Right cardiac atrium (tissue), 5 donors: ENCODE measurements at regions not wholly inside any gene's neighbourhood (a gene's known extent, or its start where the extent isn't known, plus 50 kb on each side); places are given as distances from the start of the nearest gene placed in this dataset.

Experiments
- ATAC-seq, 2 donors: fragments of 200-7000 bp; cut with Tn5 transposase; one replicate each; pipeline versions ENCODE4 v1.8.0 to v1.9.1; 2020; ENCODE audit warnings: moderate library complexity in 2 of 2, mild to moderate bottlenecking in 1 of 2
- DNase-seq, 3 donors: peaks; one replicate each; pipeline ENCODE4 v3.0.0-alpha.2; 2020
- H3K27ac ChIP-seq: one replicate; pipeline ENCODE4 v1.5.1; 2013; ENCODE audit warnings: mild to moderate bottlenecking, low read length, control low read depth, moderate library complexity
- H3K27me3 ChIP-seq: one replicate; pipeline ENCODE4 v1.6.1; 2013; ENCODE audit not compliant: control insufficient read depth, insufficient read depth
- H3K4me1 ChIP-seq: one replicate; pipeline ENCODE4 v1.6.1; 2013; ENCODE audit warnings: low read length; ENCODE audit not compliant: control insufficient read depth, insufficient read depth
- H3K4me3 ChIP-seq: one replicate; pipeline ENCODE4 v1.5.1; 2013; ENCODE audit warnings: low read length, control low read depth
- H3K9me3 ChIP-seq: one replicate; pipeline ENCODE4 v1.6.1; 2013; ENCODE audit warnings: low read length; ENCODE audit not compliant: control insufficient read depth
- WGBS: extraction: QIAGEN DNeasy Blood & Tissue Kit; methylation state at CpG from one replicate; pipeline ENCODE4 v1.1.7; 2013; 5-methylcytosine and 5-hydroxymethylcytosine counted together
- intact Hi-C, 4 donors: fragments of 100-400 bp; cut with DNase I; formaldehyde crosslinking; loops; one replicate each; pipeline versions ENCODE4 v1.11.0 to v1.14.0; 2022 to 2023
- donor health status: healthy with polysubstance abuse.
- donor health status: DM: no; HTN: yes; CAD: no.
- donor health status: DM: no; HTN: no; CAD: no.
- donor health status: DM: no; HTN: yes; CAD: no; lungs with severe emphysema.
- donor health status: DM: yes; HTN: yes; CAD: no.

GRCh38 chr6:81241126-81242041, 511.1 kb downstream of the TENT5A start:
- ATAC-seq (no peak), DNase-seq (no peak)
- WGBS = 42% methylated on average over 5 of the region's 5 CpGs
- intact Hi-C loops = no loop called here
- Histone ChIP-seq H3K27me3 (no peaks in the 10 kb centered on the region), H3K9me3 (no peaks in the 10 kb centered on the region), H3K4me3 (no peak overlapping the region), H3K4me1 (no peaks in the 10 kb centered on the region), H3K27ac (no peak overlapping the region)

- no peaks in the 10 kb centered on the region for H3K9me3 ChIP-seq
- intact Hi-C loops = no loop called here
- ATAC-seq (no peak), DNase-seq (no peak)
- no peaks in the 10 kb centered on the region for H3K27me3 ChIP-seq
- no peaks in the 10 kb centered on the region for H3K4me1 ChIP-seq
- no peak overlapping the region for H3K4me3 ChIP-seq
- no peak overlapping the region for H3K27ac ChIP-seq
Observed at GRCh38 chr6:81238390-81238789, 514.1 kb downstream of the TENT5A start.

- Histone ChIP-seq H3K27ac (no peak overlapping the region), H3K4me3 (no peak overlapping the region), H3K9me3 (no peaks in the 10 kb centered on the region), H3K27me3 (no peaks in the 10 kb centered on the region), H3K4me1 (no peaks in the 10 kb centered on the region)
- DNase-seq (no peak), ATAC-seq (no peak)
- 89% methylated on average over 2 of the region's 2 CpGs for WGBS
- intact Hi-C loops = no loop called here
Observed at GRCh38 chr6:81237226-81237625, 515.3 kb downstream of the TENT5A start.

GRCh38 chr6:81235512-81235911, 517.0 kb downstream of the TENT5A start:
- Histone ChIP-seq H3K4me1 (no peaks in the 10 kb centered on the region), H3K27me3 (no peaks in the 10 kb centered on the region), H3K9me3 (no peaks in the 10 kb centered on the region), H3K27ac (no peak overlapping the region), H3K4me3 (no peak overlapping the region)
- DNase-seq (no peak), ATAC-seq (no peak)
- intact Hi-C loops = no loop called here
- 72% methylated on average over 2 of the region's 2 CpGs for WGBS

- H3K9me3 ChIP-seq = no peaks in the 10 kb centered on the region
Observed at GRCh38 chr6:81233990-81234389, 518.5 kb downstream of the TENT5A start.

GRCh38 chr6:81228912-81229555, 523.4 kb downstream of the TENT5A start:
- WGBS = 27% methylated on average over 2 of the region's 2 CpGs
- Histone ChIP-seq H3K9me3 (no peaks in the 10 kb centered on the region), H3K4me3 (no peak overlapping the region), H3K4me1 (no peaks in the 10 kb centered on the region), H3K27me3 (no peaks in the 10 kb centered on the region), H3K27ac (no peak overlapping the region)
- intact Hi-C loops = no loop called here
- no peak for DNase-seq
- no peak for ATAC-seq

More at GRCh38 chr6:81233990-81234389, 518.5 kb downstream of the TENT5A start:
- intact Hi-C loops = no loop called here
- DNase-seq = no peak
- no peak overlapping the region for H3K4me3 ChIP-seq
- no peak overlapping the region for H3K27ac ChIP-seq
- WGBS = 75% methylated on average over 1 of the region's 1 CpG
- ATAC-seq = no peak
- no peaks in the 10 kb centered on the region for H3K4me1 ChIP-seq
- H3K27me3 ChIP-seq = no peaks in the 10 kb centered on the region

- no peak overlapping the region for H3K4me3 ChIP-seq
- no peak for DNase-seq
- 62% methylated on average over 1 of the region's 1 CpG for WGBS
- no peak for ATAC-seq
- no peaks in the 10 kb centered on the region for H3K27me3 ChIP-seq
- H3K4me1 ChIP-seq = no peaks in the 10 kb centered on the region
- no peaks in the 10 kb centered on the region for H3K9me3 ChIP-seq
- intact Hi-C loops = no loop called here
- H3K27ac ChIP-seq = no peak overlapping the region
Observed at GRCh38 chr6:81226957-81227356, 525.5 kb downstream of the TENT5A start.

GRCh38 chr6:81216668-81217067, 535.8 kb downstream of the TENT5A start:
- ATAC-seq (no peak), DNase-seq (no peak)
- Histone ChIP-seq H3K27me3 (no peaks in the 10 kb centered on the region), H3K4me3 (no peak overlapping the region), H3K4me1 (no peaks in the 10 kb centered on the region), H3K27ac (no peak overlapping the region), H3K9me3 (no peaks in the 10 kb centered on the region)
- intact Hi-C loops = no loop called here
- 76% methylated on average over 3 of the region's 3 CpGs for WGBS

- Histone ChIP-seq H3K9me3 (no peaks in the 10 kb centered on the region), H3K27ac (no peak overlapping the region), H3K27me3 (no peaks in the 10 kb centered on the region), H3K4me1 (no peaks in the 10 kb centered on the region), H3K4me3 (no peak overlapping the region)
- DNase-seq (no peak), ATAC-seq (no peak)
- WGBS = 91% methylated on average over 7 of the region's 7 CpGs
- intact Hi-C loops = no loop called here
Observed at GRCh38 chr6:81215092-81215432, 537.4 kb downstream of the TENT5A start.

- H3K4me3 ChIP-seq = no peak overlapping the region
- no peaks in the 10 kb centered on the region for H3K9me3 ChIP-seq
- H3K4me1 ChIP-seq = no peaks in the 10 kb centered on the region
- no peak overlapping the region for H3K27ac ChIP-seq
- 91% methylated on average over 15 of the region's 15 CpGs for WGBS
- ATAC-seq (peak in 1 of 2 donors; percentile 22), DNase-seq (peak; percentile 8 to 46 (median 20))
- intact Hi-C loops = no loop called here
- no peaks in the 10 kb centered on the region for H3K27me3 ChIP-seq
Observed at GRCh38 chr6:81214414-81215091, 537.9 kb downstream of the TENT5A start.

GRCh38 chr6:81204731-81205130, 547.8 kb downstream of the TENT5A start:
- H3K27me3 ChIP-seq = no peaks in the 10 kb centered on the region
- H3K27ac ChIP-seq = no peak overlapping the region
- DNase-seq (no peak), ATAC-seq (no peak)
- no peaks in the 10 kb centered on the region for H3K4me1 ChIP-seq
- no peak overlapping the region for H3K4me3 ChIP-seq
- 75% methylated on average over 1 of the region's 1 CpG for WGBS
- no peaks in the 10 kb centered on the region for H3K9me3 ChIP-seq
- intact Hi-C loops = no loop called here
